Stomach (tissue), 4 donors: ENCODE measurements at regions not wholly inside any gene's neighbourhood (a gene's known extent, or its start where the extent isn't known, plus 50 kb on each side); places are given as distances from the start of the nearest gene placed in this dataset.

ENCODE experiments used
- EP300 ChIP-seq: sonication (generic); formaldehyde crosslinking; IDR thresholded peaks from one replicate; pipeline ENCODE4 v1.6.1; 2017; ENCODE audit warnings: antibody characterized with exemption
- POLR2A ChIP-seq, 4 donors: fragments of 450-650 bp; IDR thresholded peaks; one replicate each; pipeline ENCODE4 v1.6.1; 2016; ENCODE audit warnings: antibody characterized with exemption in 4 of 4, control low read depth in 2 of 4, mild to moderate bottlenecking in 1 of 4, moderate library complexity in 1 of 4
- POLR2AphosphoS5 ChIP-seq, 3 donors: sonication (generic); formaldehyde crosslinking; IDR thresholded peaks; one replicate each; pipeline ENCODE4 v1.6.1; 2016; ENCODE audit warnings: antibody characterized with exemption in 3 of 3
- TF ChIP-seq, protein P1 (sequence below), 7 experiments: fragments of 450-650 bp in 4 of 7; fragments of 200-600 bp in 3 of 7; sonication (generic) in 3 of 7; IDR thresholded peaks; one replicate each; pipeline ENCODE4 v1.5.1; 2016 to 2019; ENCODE audit warnings: antibody characterized with exemption in 7 of 7, control low read depth in 2 of 7, mild to moderate bottlenecking in 1 of 7

DNA sequence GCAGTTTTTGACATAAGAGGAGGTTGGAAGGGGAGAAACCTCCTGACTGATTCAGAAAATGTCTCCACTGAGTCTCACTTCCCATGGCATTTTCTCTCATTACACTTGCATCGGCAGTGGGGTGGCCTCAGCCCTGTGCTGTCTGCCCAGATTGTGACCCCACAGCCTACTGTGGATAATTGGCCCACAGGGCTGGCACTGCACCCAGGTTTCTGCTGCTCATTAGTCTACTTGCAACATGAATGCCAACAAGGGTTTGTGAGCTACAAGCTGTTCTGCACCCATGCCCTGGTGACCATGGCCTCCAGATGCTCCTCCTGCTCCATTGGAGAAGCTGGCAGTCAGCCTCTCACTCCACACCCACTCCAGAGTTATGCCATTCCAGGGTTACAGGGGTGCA is 296.0 kb downstream of the CTTN start:
- TF ChIP-seq, protein P1, sequence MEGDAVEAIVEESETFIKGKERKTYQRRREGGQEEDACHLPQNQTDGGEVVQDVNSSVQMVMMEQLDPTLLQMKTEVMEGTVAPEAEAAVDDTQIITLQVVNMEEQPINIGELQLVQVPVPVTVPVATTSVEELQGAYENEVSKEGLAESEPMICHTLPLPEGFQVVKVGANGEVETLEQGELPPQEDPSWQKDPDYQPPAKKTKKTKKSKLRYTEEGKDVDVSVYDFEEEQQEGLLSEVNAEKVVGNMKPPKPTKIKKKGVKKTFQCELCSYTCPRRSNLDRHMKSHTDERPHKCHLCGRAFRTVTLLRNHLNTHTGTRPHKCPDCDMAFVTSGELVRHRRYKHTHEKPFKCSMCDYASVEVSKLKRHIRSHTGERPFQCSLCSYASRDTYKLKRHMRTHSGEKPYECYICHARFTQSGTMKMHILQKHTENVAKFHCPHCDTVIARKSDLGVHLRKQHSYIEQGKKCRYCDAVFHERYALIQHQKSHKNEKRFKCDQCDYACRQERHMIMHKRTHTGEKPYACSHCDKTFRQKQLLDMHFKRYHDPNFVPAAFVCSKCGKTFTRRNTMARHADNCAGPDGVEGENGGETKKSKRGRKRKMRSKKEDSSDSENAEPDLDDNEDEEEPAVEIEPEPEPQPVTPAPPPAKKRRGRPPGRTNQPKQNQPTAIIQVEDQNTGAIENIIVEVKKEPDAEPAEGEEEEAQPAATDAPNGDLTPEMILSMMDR (IDR thresholded peaks at IDR 0.05) = no peak
- TF ChIP-seq POLR2AphosphoS5 (IDR thresholded peaks at IDR 0.05) = no peak
- no peak for TF ChIP-seq EP300
- no peak for TF ChIP-seq POLR2A (IDR thresholded peaks at IDR 0.05)
